OCI-M2 (cell line): ENCODE measurements at regions not wholly inside any gene's neighbourhood (a gene's known extent, or its start where the extent isn't known, plus 50 kb on each side); places are given as distances from the start of the nearest gene placed in this dataset.

Experiments used
- DNase-seq: peaks from one replicate; lab custom pipeline; 2025; ENCODE audit not compliant: unreplicated experiment; lab: John Stamatoyannopoulos, UW

- DNase-seq = no peak
Measured at GRCh38 chrX:122501652-122502051, 682.4 kb upstream of the GRIA3 start.

GRCh38 chrX:122504026-122504425, 680.1 kb upstream of the GRIA3 start:
- DNase-seq = no peak

GRCh38 chrX:122512561-122513072, 671.5 kb upstream of the GRIA3 start:
- DNase-seq = no peak

GRCh38 chrX:122517786-122518185, 666.3 kb upstream of the GRIA3 start:
- no peak for DNase-seq

GRCh38 chrX:122545778-122546177, 638.3 kb upstream of the GRIA3 start:
- DNase-seq = no peak

- no peak for DNase-seq
Measured at GRCh38 chrX:122546269-122546668, 637.8 kb upstream of the GRIA3 start.

GRCh38 chrX:122552286-122552800, 631.7 kb upstream of the GRIA3 start:
- no peak for DNase-seq

- DNase-seq = no peak
Measured at GRCh38 chrX:122555925-122556324, 628.2 kb upstream of the GRIA3 start.

GRCh38 chrX:122565952-122566351, 618.1 kb upstream of the GRIA3 start:
- no peak for DNase-seq

- no peak for DNase-seq
Measured at GRCh38 chrX:122566401-122566800, 617.7 kb upstream of the GRIA3 start.

GRCh38 chrX:122567911-122568310, 616.2 kb upstream of the GRIA3 start:
- DNase-seq = no peak

- DNase-seq = no peak
Measured at GRCh38 chrX:122572461-122572860, 611.6 kb upstream of the GRIA3 start.

- no peak for DNase-seq
Measured at GRCh38 chrX:122579036-122579435, 605.0 kb upstream of the GRIA3 start.

- no peak for DNase-seq
Measured at GRCh38 chrX:122579526-122579925, 604.6 kb upstream of the GRIA3 start.

GRCh38 chrX:122582280-122582974, 601.7 kb upstream of the GRIA3 start:
- DNase-seq = no peak

GRCh38 chrX:122582975-122583305, 601.1 kb upstream of the GRIA3 start:
- no peak for DNase-seq

GRCh38 chrX:122583551-122583950, 600.5 kb upstream of the GRIA3 start:
- no peak for DNase-seq

GRCh38 chrX:122584981-122585380, 599.1 kb upstream of the GRIA3 start:
- DNase-seq = no peak

- DNase-seq = no peak
Measured at GRCh38 chrX:122586831-122587230, 597.2 kb upstream of the GRIA3 start.

GRCh38 chrX:122591546-122591945, 592.5 kb upstream of the GRIA3 start:
- DNase-seq = no peak

GRCh38 chrX:122596998-122597397, 587.1 kb upstream of the GRIA3 start:
- DNase-seq = no peak

- no peak for DNase-seq
Measured at GRCh38 chrX:122622795-122623194, 561.3 kb upstream of the GRIA3 start.

GRCh38 chrX:122625239-122625638, 558.8 kb upstream of the GRIA3 start:
- DNase-seq = no peak
